ENCODE measurements at regions not wholly inside any gene's neighbourhood (a gene's known extent, or its start where the extent isn't known, plus 50 kb on each side); places are given as distances from the start of the nearest gene placed in this dataset.

GRCh38 chr16:8194794-8195193 lies 395.5 kb downstream of the TMEM114 start:
- no peak overlapping the region for H3K9ac ChIP-seq (ENCODE audit: low read length)
- BruUV-seq (replicated peaks) = no TSS peak
- ChIA-PET POLR2A (no interaction called here), RAD21 (ENCODE audit: low non-redundant PET in 1 of 2, low total read pairs in 2 of 2, uncharacterized antibody in 2 of 2, unreplicated experiment in 2 of 2) (no interaction called here), CTCF (no interaction called here)
- H3K27ac ChIP-seq (ENCODE audit: low read depth, low read length) = no peak overlapping the region
- 0 out of 2 replicates have a peak, but pooled peaks have one; percentile 11 for TF ChIP-seq RAD21 (IDR thresholded peaks at IDR 0.05; ENCODE audit: low read depth)
- no peak for TF ChIP-seq YY1 (IDR thresholded peaks at IDR 0.05; ENCODE audit: extremely low read depth, insufficient replicate concordance, low read depth, low read length)
- peak in 2 of 3 experiments; percentile 37 to 41; a peak in 4 of 6 replicates for TF ChIP-seq CTCF (IDR thresholded peaks at IDR 0.05 in 2 of 3, conservative IDR thresholded peaks at IDR 0.05 in 1 of 3; ENCODE audit: borderline replicate concordance in 1 of 3, insufficient read depth in 1 of 3, low read depth in 2 of 3, low read length in 2 of 3)
- H3K4me3 ChIP-seq (replicated peaks in 1 of 2; ENCODE audit: low read depth in 1 of 2, low read length in 2 of 2) = no peak overlapping the region
- no peaks in the 10 kb centered on the region for H3K27me3 ChIP-seq (ENCODE audit: insufficient read depth, low read length)
- H3K4me2 ChIP-seq (ENCODE audit: low read length) = no peak overlapping the region
- no peaks in the 10 kb centered on the region for H3K9me2 ChIP-seq (ENCODE audit: insufficient read depth)
- no peak overlapping the region for H2AFZ ChIP-seq (ENCODE audit: low read depth, low read length, poor library complexity, severe bottlenecking)
- no peak for ATAC-seq
- H3K36me3 ChIP-seq (ENCODE audit: control insufficient read depth in 1 of 2, insufficient read depth in 2 of 2, low read length in 2 of 2) = no peaks in the 10 kb centered on the region
- no peak for DNase-seq (ENCODE audit: low read depth, low spot score)
- peaks cover 7 to 9% of the 10 kb centered on the region in 2 experiments; a peak in 2 of 4 replicates for H3K9me3 ChIP-seq (ENCODE audit: control insufficient read depth in 1 of 2, insufficient read depth in 1 of 2, low read depth in 1 of 2, low read length in 2 of 2)
- no peaks in the 10 kb centered on the region; the same call in 1 of the 2 replicates for H4K20me1 ChIP-seq (ENCODE audit: insufficient read depth)
- no peaks in the 10 kb centered on the region for H3K4me1 ChIP-seq (ENCODE audit: control insufficient read depth in 1 of 2, insufficient read depth in 2 of 2, low read length in 2 of 2)
- intact Hi-C loops (cut with micrococcal nuclease) = no loop called here
- H3K79me2 ChIP-seq (ENCODE audit: insufficient read depth, low read length) = no peaks in the 10 kb centered on the region

- intact Hi-C loops (cut with micrococcal nuclease) = no loop called here
- ATAC-seq = no peak
- RAD21 ChIA-PET (ENCODE audit: low non-redundant PET in 1 of 2, low total read pairs in 2 of 2, uncharacterized antibody in 2 of 2, unreplicated experiment in 2 of 2) = no interaction called here
- Histone ChIP-seq H3K4me1 (ENCODE audit: control insufficient read depth in 1 of 2, insufficient read depth in 2 of 2, low read length in 2 of 2) (no peaks in the 10 kb centered on the region), H2AFZ (ENCODE audit: low read depth, low read length, poor library complexity, severe bottlenecking) (no peak overlapping the region), H3K79me2 (ENCODE audit: insufficient read depth, low read length) (no peaks in the 10 kb centered on the region), H3K9me3 (ENCODE audit: control insufficient read depth in 1 of 2, insufficient read depth in 1 of 2, low read depth in 1 of 2, low read length in 2 of 2) (no peaks in the 10 kb centered on the region; a peak in 2 of 4 replicates), H3K4me2 (ENCODE audit: low read length) (no peak overlapping the region), H3K27me3 (ENCODE audit: insufficient read depth, low read length) (no peaks in the 10 kb centered on the region), H3K9me2 (ENCODE audit: insufficient read depth) (no peaks in the 10 kb centered on the region), H4K20me1 (ENCODE audit: insufficient read depth) (no peaks in the 10 kb centered on the region), H3K4me3 (replicated peaks in 1 of 2; ENCODE audit: low read depth in 1 of 2, low read length in 2 of 2) (no peak overlapping the region), H3K9ac (ENCODE audit: low read length) (no peak overlapping the region), H3K36me3 (ENCODE audit: control insufficient read depth in 1 of 2, insufficient read depth in 2 of 2, low read length in 2 of 2) (no peaks in the 10 kb centered on the region), H3K27ac (ENCODE audit: low read depth, low read length) (no peak overlapping the region)
- DNase-seq (ENCODE audit: low read depth, low spot score) = no peak
- BruUV-seq (replicated peaks) = no TSS peak
- CTCF ChIA-PET = no interaction called here
- POLR2A ChIA-PET = no interaction called here
- TF ChIP-seq ELF1 (IDR thresholded peaks at IDR 0.05; ENCODE audit: borderline replicate concordance, low read depth) = no peak
- no peak for TF ChIP-seq SIN3A (IDR thresholded peaks at IDR 0.05; ENCODE audit: low read depth)
- TF ChIP-seq REST (IDR thresholded peaks at IDR 0.05; ENCODE audit: low read depth) = no peak
- TF ChIP-seq POLR2A (IDR thresholded peaks at IDR 0.05; ENCODE audit: borderline replicate concordance, extremely low read depth, insufficient read depth, insufficient read length) = no peak
- no peak for TF ChIP-seq MAX (IDR thresholded peaks at IDR 0.05)
- TF ChIP-seq CEBPB (IDR thresholded peaks at IDR 0.05; ENCODE audit: low read depth) = no peak
- no peak for TF ChIP-seq CBX3 (IDR thresholded peaks at IDR 0.05; ENCODE audit: low read depth)
- no peak for TF ChIP-seq ATF3 (IDR thresholded peaks at IDR 0.05)
- no peak for TF ChIP-seq JUND (IDR thresholded peaks at IDR 0.05)
- no peak for TF ChIP-seq SRF (IDR thresholded peaks at IDR 0.05; ENCODE audit: low read depth)
- TF ChIP-seq RAD21 (IDR thresholded peaks at IDR 0.05; ENCODE audit: low read depth) = no peak
- TF ChIP-seq FOSL1 (IDR thresholded peaks at IDR 0.05; ENCODE audit: low read depth) = no peak
- TF ChIP-seq POLR2AphosphoS5 (IDR thresholded peaks at IDR 0.05; ENCODE audit: low read depth, low read length) = no peak
- no peak for TF ChIP-seq ZFX (IDR thresholded peaks at IDR 0.05)
- TF ChIP-seq EZH2phosphoT487 (IDR thresholded peaks at IDR 0.05; ENCODE audit: borderline replicate concordance) = no peak
- no peak for TF ChIP-seq EGR1 (IDR thresholded peaks at IDR 0.05; ENCODE audit: low read depth)
Measured at GRCh38 chr16:8188841-8189240, 401.5 kb downstream of the TMEM114 start.

Data from HCT116 (cell line).